BE2C (cell line): ENCODE measurements at regions not wholly inside any gene's neighbourhood (a gene's known extent, or its start where the extent isn't known, plus 50 kb on each side); places are given as distances from the start of the nearest gene placed in this dataset.

ENCODE experiments used
- DNase-seq: peaks from one replicate; pipeline ENCODE4 v3.0.0-alpha.2; 2020
- H3K27me3 ChIP-seq: fragments of 250-450 bp; sonication (Bioruptor Pico); 2 replicates; pipeline ENCODE4 v1.5.1; 2020; ENCODE audit warnings: mild to moderate bottlenecking
- H3K36me3 ChIP-seq: fragments of 250-450 bp; sonication (Bioruptor Pico); 2 replicates; pipeline ENCODE4 v1.5.1; 2020; ENCODE audit warnings: mild to moderate bottlenecking
- H3K4me1 ChIP-seq: fragments of 250-450 bp; sonication (Bioruptor Pico); 2 replicates; pipeline ENCODE4 v1.5.1; 2020
- H3K4me3 ChIP-seq: 2 replicates; pipeline ENCODE4 v1.5.1; 2011; ENCODE audit warnings: low read depth, low read length
- H3K9me3 ChIP-seq: fragments of 250-450 bp; sonication (Bioruptor Pico); 2 replicates; pipeline ENCODE4 v1.5.1; 2020
- TF ChIP-seq, protein P1 (sequence below): IDR thresholded peaks from 2 replicates; pipeline ENCODE4 v1.5.1; 2012; ENCODE audit warnings: mild to moderate bottlenecking, low read depth, low read length

DNA sequence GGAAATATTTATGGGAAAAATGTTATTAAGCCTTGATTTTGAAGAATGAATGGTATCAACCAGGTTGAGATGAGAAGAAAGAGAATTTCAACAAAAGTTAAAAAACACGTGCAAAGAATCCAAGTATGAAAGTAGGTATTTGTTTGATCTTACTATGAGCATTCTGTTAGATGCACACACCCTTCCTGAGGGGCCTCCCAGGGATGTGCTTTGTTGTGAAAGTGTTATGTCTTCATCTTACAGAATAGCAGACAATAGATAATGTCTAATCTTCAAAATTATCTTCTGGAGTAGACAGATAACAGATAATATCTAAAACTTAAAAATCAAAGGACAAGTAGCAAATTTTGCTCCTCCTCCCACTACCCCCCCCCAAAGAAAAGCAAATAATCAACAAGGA, 155.2 kb upstream of the COL3A1 start:
- Histone ChIP-seq H3K4me3 (no peak overlapping the region), H3K36me3 (no peaks in the 10 kb centered on the region), H3K4me1 (no peaks in the 10 kb centered on the region), H3K9me3 (no peaks in the 10 kb centered on the region), H3K27me3 (no peaks in the 10 kb centered on the region)
- no peak for DNase-seq
- TF ChIP-seq, protein P1, sequence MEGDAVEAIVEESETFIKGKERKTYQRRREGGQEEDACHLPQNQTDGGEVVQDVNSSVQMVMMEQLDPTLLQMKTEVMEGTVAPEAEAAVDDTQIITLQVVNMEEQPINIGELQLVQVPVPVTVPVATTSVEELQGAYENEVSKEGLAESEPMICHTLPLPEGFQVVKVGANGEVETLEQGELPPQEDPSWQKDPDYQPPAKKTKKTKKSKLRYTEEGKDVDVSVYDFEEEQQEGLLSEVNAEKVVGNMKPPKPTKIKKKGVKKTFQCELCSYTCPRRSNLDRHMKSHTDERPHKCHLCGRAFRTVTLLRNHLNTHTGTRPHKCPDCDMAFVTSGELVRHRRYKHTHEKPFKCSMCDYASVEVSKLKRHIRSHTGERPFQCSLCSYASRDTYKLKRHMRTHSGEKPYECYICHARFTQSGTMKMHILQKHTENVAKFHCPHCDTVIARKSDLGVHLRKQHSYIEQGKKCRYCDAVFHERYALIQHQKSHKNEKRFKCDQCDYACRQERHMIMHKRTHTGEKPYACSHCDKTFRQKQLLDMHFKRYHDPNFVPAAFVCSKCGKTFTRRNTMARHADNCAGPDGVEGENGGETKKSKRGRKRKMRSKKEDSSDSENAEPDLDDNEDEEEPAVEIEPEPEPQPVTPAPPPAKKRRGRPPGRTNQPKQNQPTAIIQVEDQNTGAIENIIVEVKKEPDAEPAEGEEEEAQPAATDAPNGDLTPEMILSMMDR: no peak

DNA sequence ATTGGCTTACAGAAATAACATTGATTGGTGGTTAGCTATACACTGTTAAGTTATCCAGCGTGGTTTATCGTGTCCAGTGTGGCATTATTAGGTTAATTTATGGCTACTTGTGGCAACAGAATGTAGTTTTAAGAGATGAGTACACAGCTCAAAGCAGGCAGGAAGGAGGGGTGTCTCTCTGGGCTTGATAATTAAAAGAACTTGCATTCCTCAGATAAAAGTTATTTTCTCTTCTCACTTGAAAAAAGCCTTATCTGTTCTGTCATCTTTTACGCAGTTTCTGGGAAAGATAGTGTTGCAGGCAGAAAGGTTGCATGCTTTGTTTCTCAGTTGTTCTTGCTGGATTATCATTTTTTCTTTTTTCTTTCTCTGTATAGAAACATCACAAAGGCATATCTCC, 154.4 kb upstream of the COL3A1 start:
- Histone ChIP-seq H3K4me3 (no peak overlapping the region), H3K9me3 (no peaks in the 10 kb centered on the region), H3K4me1 (no peaks in the 10 kb centered on the region), H3K27me3 (no peaks in the 10 kb centered on the region), H3K36me3 (no peaks in the 10 kb centered on the region)
- DNase-seq: no peak
- TF ChIP-seq, protein P1: no peak

DNA sequence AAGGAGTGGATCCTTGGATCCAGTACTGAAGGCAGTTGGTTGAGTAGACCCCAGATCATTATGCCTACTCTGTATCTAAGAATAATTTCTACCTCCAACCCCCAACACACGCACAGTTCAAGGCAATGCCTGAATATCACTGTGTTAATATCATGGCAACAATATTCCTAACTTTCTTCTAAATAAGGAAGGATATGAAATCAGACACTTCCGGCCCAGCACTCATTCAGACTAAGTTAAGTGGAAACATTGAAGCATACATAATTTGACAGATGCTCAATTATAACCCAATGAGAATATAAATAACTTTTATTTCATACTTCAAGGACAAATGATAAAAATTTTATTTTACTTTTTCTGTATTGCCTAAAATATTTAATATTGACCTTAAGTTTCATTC, 153.6 kb upstream of the COL3A1 start:
- Histone ChIP-seq H3K4me3 (no peak overlapping the region), H3K36me3 (no peaks in the 10 kb centered on the region), H3K9me3 (no peaks in the 10 kb centered on the region), H3K4me1 (no peaks in the 10 kb centered on the region), H3K27me3 (no peaks in the 10 kb centered on the region)
- no peak for DNase-seq
- TF ChIP-seq, protein P1: no peak

- no peak overlapping the region for H3K4me3 ChIP-seq
- TF ChIP-seq, protein P1: no peak
- H3K4me1 ChIP-seq: no peaks in the 10 kb centered on the region
- no peaks in the 10 kb centered on the region for H3K27me3 ChIP-seq
- DNase-seq: no peak
- H3K9me3 ChIP-seq: no peaks in the 10 kb centered on the region
- H3K36me3 ChIP-seq: no peaks in the 10 kb centered on the region
Observed at GRCh38 chr2:188824125-188824524, 150.0 kb upstream of the COL3A1 start.

- no peaks in the 10 kb centered on the region for H3K27me3 ChIP-seq
- TF ChIP-seq, protein P1: no peak
- H3K4me3 ChIP-seq: no peak overlapping the region
- H3K36me3 ChIP-seq: no peaks in the 10 kb centered on the region
- no peaks in the 10 kb centered on the region for H3K9me3 ChIP-seq
- H3K4me1 ChIP-seq: no peaks in the 10 kb centered on the region
- DNase-seq: no peak
Observed at GRCh38 chr2:188833331-188833730, 140.8 kb upstream of the COL3A1 start.

DNA sequence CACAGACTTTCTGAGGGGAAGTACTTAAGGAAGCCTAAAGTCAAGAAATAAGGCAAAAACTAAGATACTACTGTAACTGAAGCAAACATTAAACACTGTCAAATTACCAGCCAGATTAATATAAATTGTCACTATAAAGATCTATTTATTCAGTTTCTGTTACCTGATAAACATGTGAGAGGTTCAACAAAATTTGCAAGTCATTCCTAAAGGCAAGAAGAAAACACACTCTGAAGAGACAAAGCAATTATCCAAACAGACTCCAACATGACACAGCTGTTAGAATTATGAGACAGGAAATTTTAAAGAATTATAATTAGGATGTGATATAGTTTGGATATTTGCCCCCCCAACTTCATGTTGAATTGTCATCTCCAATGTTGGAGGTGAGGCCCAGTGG, 140.4 kb upstream of the COL3A1 start:
- Histone ChIP-seq H3K36me3 (no peaks in the 10 kb centered on the region), H3K4me1 (no peaks in the 10 kb centered on the region), H3K9me3 (no peaks in the 10 kb centered on the region), H3K27me3 (no peaks in the 10 kb centered on the region), H3K4me3 (no peak overlapping the region)
- DNase-seq: no peak
- TF ChIP-seq, protein P1: no peak
